SK-N-SH (cell line): ENCODE measurements at regions not wholly inside any gene's neighbourhood (a gene's known extent, or its start where the extent isn't known, plus 50 kb on each side); places are given as distances from the start of the nearest gene placed in this dataset.
"Not testable (repeated sequence)": the region's sequence is repeated elsewhere in the genome, so short reads cannot be mapped to it uniquely, and the experiment has no call there.

Source experiments
- CTCF ChIA-PET: fragments of 300-600, 350-600 bp; formaldehyde crosslinking; extraction: SDS; loops from one replicate; lab custom pipeline; 2021; lab: Yijun Ruan, JAX
- POLR2A ChIA-PET: fragments of 350-600 bp; sonication (Branson Sonifier 250); formaldehyde crosslinking; extraction: SDS; loops from one replicate; lab custom pipeline; 2020; ENCODE audit warnings: antibody characterized with exemption, inconsistent platforms; lab: Yijun Ruan, JAX
- DNase-seq: peaks from one replicate; pipeline ENCODE4 v3.0.0; 2012
- H2AFZ ChIP-seq: fragments of 200-600 bp; sonication (generic); 2 replicates; pipeline ENCODE4 v1.8.1; 2016; ENCODE audit warnings: antibody characterized with exemption, mild to moderate bottlenecking, low read depth
- H3F3A ChIP-seq: fragments of 200-600 bp; sonication (generic); replicated peaks from 2 replicates; pipeline ENCODE3; 2016; ENCODE audit warnings: antibody characterized with exemption, mild to moderate bottlenecking; ENCODE audit not compliant: insufficient read depth
- H3K27ac ChIP-seq, 2 experiments: fragments of 200-500 bp in 1 of 2; fragments of 200-600 bp in 1 of 2; sonication (Bioruptor generic) in 1 of 2; sonication (generic), shearing (Covaris generic) in 1 of 2; 2 replicates each; pipeline versions ENCODE4 v1.5.1 to v1.6.1; 2014 to 2016; ENCODE audit warnings: low read depth in 2 of 2, inconsistent platforms in 1 of 2, low read length in 1 of 2, mild to moderate bottlenecking in 1 of 2, mixed read lengths in 1 of 2
- H3K27me3 ChIP-seq: fragments of 200-600 bp; sonication (generic), shearing (Covaris generic); 2 replicates; pipeline ENCODE4 v1.6.1; 2016; ENCODE audit warnings: mixed run types; ENCODE audit not compliant: insufficient read depth
- H3K36me3 ChIP-seq, 2 experiments: fragments of 200-500 bp in 1 of 2; fragments of 200-600 bp in 1 of 2; sonication (Bioruptor generic) in 1 of 2; sonication (generic) in 1 of 2; replicated peaks in 1 of 2; 2 replicates each; pipeline versions ENCODE3 to v1.5.1; 2014 to 2016; ENCODE audit warnings: low read length in 1 of 2, mild to moderate bottlenecking in 1 of 2; ENCODE audit not compliant: insufficient read depth in 2 of 2, control insufficient read depth in 1 of 2
- H3K4me1 ChIP-seq, 2 experiments: fragments of 200-500 bp in 1 of 2; fragments of 200-600 bp in 1 of 2; sonication (Bioruptor generic) in 1 of 2; sonication (generic), shearing (Covaris generic) in 1 of 2; 2 replicates each; pipeline versions ENCODE4 v1.5.1 to v1.6.1; 2014 to 2016; ENCODE audit warnings: low read depth in 1 of 2, low read length in 1 of 2, mixed run types in 1 of 2; ENCODE audit not compliant: insufficient read depth in 2 of 2, control insufficient read depth in 1 of 2
- H3K4me2 ChIP-seq: fragments of 200-600 bp; sonication (generic), shearing (Covaris generic); 2 replicates; pipeline ENCODE4 v1.6.1; 2017; ENCODE audit warnings: mixed run types
- H3K4me3 ChIP-seq, 2 experiments: fragments of 200-500 bp in 1 of 2; fragments of 200-600 bp in 1 of 2; sonication (Bioruptor generic) in 1 of 2; sonication (generic), shearing (Covaris generic) in 1 of 2; 2 replicates each; pipeline versions ENCODE4 v1.5.1 to v1.8.1; 2014 to 2016; ENCODE audit warnings: low read depth in 2 of 2, inconsistent platforms in 1 of 2, low read length in 1 of 2, mild to moderate bottlenecking in 1 of 2, mixed read lengths in 1 of 2, moderate library complexity in 1 of 2
- H3K79me2 ChIP-seq: fragments of 200-600 bp; sonication (generic); 2 replicates; pipeline ENCODE4 v1.8.1; 2017; ENCODE audit warnings: mild to moderate bottlenecking; ENCODE audit not compliant: insufficient read depth
- H3K9ac ChIP-seq: fragments of 200-600 bp; sonication (generic); 2 replicates; pipeline ENCODE4 v1.6.1; 2017; ENCODE audit warnings: mixed run types
- H3K9me2 ChIP-seq: fragments of 200-600 bp; sonication (generic); 2 replicates; pipeline ENCODE4 v1.6.1; 2017; ENCODE audit warnings: mixed run types
- H3K9me3 ChIP-seq: fragments of 200-600 bp; sonication (generic); 2 replicates; pipeline ENCODE4 v1.6.1; 2017; ENCODE audit warnings: mixed run types, mild to moderate bottlenecking, moderate library complexity
- H4K20me1 ChIP-seq: fragments of 200-600 bp; sonication (generic); 2 replicates; pipeline ENCODE4 v1.6.1; 2017; ENCODE audit warnings: mild to moderate bottlenecking, mixed run types; ENCODE audit not compliant: insufficient read depth
- CHD2 ChIP-seq: fragments of 150-350 bp; IDR thresholded peaks from 2 replicates; pipeline ENCODE4 v1.6.1; 2018; ENCODE audit warnings: low read length; ENCODE audit not compliant: partially characterized antibody
- FOXJ3 ChIP-seq: sonication (generic); formaldehyde crosslinking; IDR thresholded peaks from 2 replicates; pipeline ENCODE4 v1.5.1; 2020; ENCODE audit warnings: mild to moderate bottlenecking, missing genetic modification reagents
- MXI1 ChIP-seq: IDR thresholded peaks from 2 replicates; pipeline ENCODE4 v1.6.1; 2012; ENCODE audit warnings: mild to moderate bottlenecking, low read depth, low read length, improper control_type of control experiment
- SMC3 ChIP-seq: IDR thresholded peaks from 2 replicates; pipeline ENCODE4 v1.6.1; 2012; ENCODE audit warnings: low read depth, low read length, improper control_type of control experiment
- WGBS: methylation state at CpG from one replicate; pipeline ENCODE4 v1.1.6; 2017; ENCODE audit warnings: low lambda C conversion rate; 5-methylcytosine and 5-hydroxymethylcytosine counted together
- TF ChIP-seq, protein P1 (sequence below): IDR thresholded peaks from 2 replicates; pipeline ENCODE4 v1.4.0; 2012; ENCODE audit warnings: low read depth, borderline replicate concordance
- TF ChIP-seq, protein P2 (sequence below): fragments of 150-350 bp; IDR thresholded peaks from 2 replicates; pipeline ENCODE4 v1.6.1; 2016; ENCODE audit warnings: mild to moderate bottlenecking, low read depth, low read length
- TF ChIP-seq, protein P3 (sequence below): fragments of 150-350 bp; IDR thresholded peaks from 2 replicates; pipeline ENCODE4 v1.6.1; 2017; ENCODE audit warnings: antibody characterized with exemption, low read length, low read depth, borderline replicate concordance

DNA sequence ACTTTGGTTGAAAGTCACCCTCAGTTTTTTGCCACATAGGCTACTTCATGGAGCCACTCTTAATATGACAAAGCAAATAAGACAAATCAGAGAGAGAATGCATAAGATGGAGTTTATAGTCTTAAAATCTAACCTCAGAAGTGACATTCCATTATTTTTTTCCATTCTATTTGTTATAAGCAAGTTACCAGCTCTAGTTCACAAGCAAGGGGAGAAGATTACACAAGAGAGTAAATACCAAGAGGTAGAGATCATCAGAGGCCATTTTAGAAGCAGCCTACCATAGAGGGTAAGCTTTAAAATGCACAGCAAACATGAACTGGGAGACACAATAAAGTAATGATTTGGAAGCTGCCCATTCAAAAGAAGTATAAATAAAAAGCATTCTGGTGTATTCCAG, 651.3 kb upstream of the MEF2C start:
- ChIA-PET POLR2A (no interaction called here), CTCF (no interaction called here)
- H3K4me1 ChIP-seq: no peaks in the 10 kb centered on the region
- H3K9me2 ChIP-seq: no peaks in the 10 kb centered on the region
- H3K9me3 ChIP-seq: no peaks in the 10 kb centered on the region
- no peak overlapping the region for H3K4me3 ChIP-seq
- no peaks in the 10 kb centered on the region for H3K27me3 ChIP-seq
- no peaks in the 10 kb centered on the region for H4K20me1 ChIP-seq
- no peaks in the 10 kb centered on the region for H3K36me3 ChIP-seq
- DNase-seq: no peak
- H3K4me2 ChIP-seq: no peak overlapping the region
- no peak overlapping the region for H3K27ac ChIP-seq
- no peak overlapping the region for H2AFZ ChIP-seq
- no peak for TF ChIP-seq MXI1
- TF ChIP-seq FOXJ3 (CRISPR knock-in tag): no peak
- TF ChIP-seq, protein P1, sequence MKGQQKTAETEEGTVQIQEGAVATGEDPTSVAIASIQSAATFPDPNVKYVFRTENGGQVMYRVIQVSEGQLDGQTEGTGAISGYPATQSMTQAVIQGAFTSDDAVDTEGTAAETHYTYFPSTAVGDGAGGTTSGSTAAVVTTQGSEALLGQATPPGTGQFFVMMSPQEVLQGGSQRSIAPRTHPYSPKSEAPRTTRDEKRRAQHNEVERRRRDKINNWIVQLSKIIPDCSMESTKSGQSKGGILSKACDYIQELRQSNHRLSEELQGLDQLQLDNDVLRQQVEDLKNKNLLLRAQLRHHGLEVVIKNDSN: no peak
- TF ChIP-seq, protein P2, sequence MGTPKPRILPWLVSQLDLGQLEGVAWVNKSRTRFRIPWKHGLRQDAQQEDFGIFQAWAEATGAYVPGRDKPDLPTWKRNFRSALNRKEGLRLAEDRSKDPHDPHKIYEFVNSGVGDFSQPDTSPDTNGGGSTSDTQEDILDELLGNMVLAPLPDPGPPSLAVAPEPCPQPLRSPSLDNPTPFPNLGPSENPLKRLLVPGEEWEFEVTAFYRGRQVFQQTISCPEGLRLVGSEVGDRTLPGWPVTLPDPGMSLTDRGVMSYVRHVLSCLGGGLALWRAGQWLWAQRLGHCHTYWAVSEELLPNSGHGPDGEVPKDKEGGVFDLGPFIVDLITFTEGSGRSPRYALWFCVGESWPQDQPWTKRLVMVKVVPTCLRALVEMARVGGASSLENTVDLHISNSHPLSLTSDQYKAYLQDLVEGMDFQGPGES: no peak
- TF ChIP-seq, all 33 proteins: peak for 0
- H3F3A ChIP-seq: no peaks in the 10 kb centered on the region
- no peak overlapping the region for H3K9ac ChIP-seq
- no peaks in the 10 kb centered on the region for H3K79me2 ChIP-seq

DNA sequence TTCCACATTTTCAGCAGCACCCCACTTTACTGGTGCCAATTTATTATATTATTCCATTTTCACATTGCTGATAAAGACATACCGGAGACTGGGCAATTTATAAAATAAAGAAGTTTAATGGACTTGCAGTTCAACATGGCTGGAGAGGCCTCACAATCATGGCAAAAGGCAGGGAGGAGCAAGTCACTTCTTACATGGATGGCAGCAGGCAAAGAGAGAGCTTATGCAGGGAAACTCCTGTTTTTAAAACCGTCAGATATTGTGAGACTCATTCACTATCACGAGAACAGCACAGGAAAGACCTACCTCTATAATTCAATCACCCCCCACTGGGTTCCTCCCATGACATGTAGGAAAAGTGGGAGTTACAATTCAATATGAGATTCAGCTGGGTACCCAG, 641.8 kb upstream of the MEF2C start:
- 21% methylated on average over 3 of the region's 3 CpGs for WGBS
- TF ChIP-seq SMC3 (no peak), MXI1 (no peak), CHD2 (no peak)
- TF ChIP-seq, protein P3, sequence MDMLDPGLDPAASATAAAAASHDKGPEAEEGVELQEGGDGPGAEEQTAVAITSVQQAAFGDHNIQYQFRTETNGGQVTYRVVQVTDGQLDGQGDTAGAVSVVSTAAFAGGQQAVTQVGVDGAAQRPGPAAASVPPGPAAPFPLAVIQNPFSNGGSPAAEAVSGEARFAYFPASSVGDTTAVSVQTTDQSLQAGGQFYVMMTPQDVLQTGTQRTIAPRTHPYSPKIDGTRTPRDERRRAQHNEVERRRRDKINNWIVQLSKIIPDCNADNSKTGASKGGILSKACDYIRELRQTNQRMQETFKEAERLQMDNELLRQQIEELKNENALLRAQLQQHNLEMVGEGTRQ: no peak
- TF ChIP-seq, all 33 proteins: peak for 0
- H3K4me1 ChIP-seq: no peaks in the 10 kb centered on the region
- no peaks in the 10 kb centered on the region for H3F3A ChIP-seq
- H3K27me3 ChIP-seq: no peaks in the 10 kb centered on the region
- ChIA-PET CTCF (no interaction called here), POLR2A (no interaction called here)
- H3K79me2 ChIP-seq: no peaks in the 10 kb centered on the region
- no peak overlapping the region for H2AFZ ChIP-seq
- no peak overlapping the region for H3K27ac ChIP-seq
- H3K9me3 ChIP-seq: no peaks in the 10 kb centered on the region; the same call in 1 of the 2 replicates
- H3K9ac ChIP-seq: no peak overlapping the region
- no peaks in the 10 kb centered on the region for H3K9me2 ChIP-seq
- DNase-seq: no peak
- no peaks in the 10 kb centered on the region for H4K20me1 ChIP-seq
- no peaks in the 10 kb centered on the region for H3K36me3 ChIP-seq
- H3K4me3 ChIP-seq: no peak overlapping the region
- H3K4me2 ChIP-seq: no peak overlapping the region

DNA sequence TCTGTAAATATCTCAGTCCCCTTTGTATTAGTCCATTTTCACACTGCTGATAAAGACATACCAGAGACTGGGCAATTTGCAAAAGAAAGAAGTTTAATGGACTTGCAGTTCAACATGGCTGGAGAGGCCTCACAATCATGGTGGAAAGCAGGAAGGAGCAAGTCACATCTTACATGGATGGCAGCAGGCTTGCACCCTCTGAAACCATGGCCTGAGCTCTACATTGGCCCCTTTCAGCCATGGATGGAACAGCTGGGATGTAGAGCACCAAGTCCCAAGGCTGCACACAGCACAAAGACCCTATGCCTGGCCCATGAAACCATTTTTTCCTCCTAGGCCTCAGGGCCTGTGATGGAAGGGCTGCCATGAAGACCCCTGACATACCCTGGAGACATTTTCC, 640.9 kb upstream of the MEF2C start:
- H3K9me3 ChIP-seq, H3K4me2 ChIP-seq, CTCF ChIA-PET, H3K9me2 ChIP-seq, H3K36me3 ChIP-seq, DNase-seq, H3K27me3 ChIP-seq, H3K4me3 ChIP-seq, H3K79me2 ChIP-seq, POLR2A ChIA-PET, H4K20me1 ChIP-seq, H3K4me1 ChIP-seq, H3F3A ChIP-seq, H3K9ac ChIP-seq, H3K27ac ChIP-seq, H2AFZ ChIP-seq: not testable (repeated sequence)
